Activated CD4-positive, alpha-beta T cell treated with anti-CD3 and anti-CD28 coated beads for 36 hours (primary cell): ENCODE measurements at regions not wholly inside any gene's neighbourhood (a gene's known extent, or its start where the extent isn't known, plus 50 kb on each side); places are given as distances from the start of the nearest gene placed in this dataset.

Experiments used
- ATAC-seq: fragments of 200-7000 bp; cut with Tn5 transposase; one replicate; pipeline ENCODE4 v1.10.0; 2021; ENCODE audit warnings: mild to moderate bottlenecking, moderate library complexity
- CTCF ChIA-PET: fragments of 350-600 bp; sonication (Branson Sonifier 250); formaldehyde crosslinking; loops from one replicate; lab custom pipeline; 2021; ENCODE audit warnings: antibody characterized with exemption; lab: Charles Lee
- POLR2A ChIA-PET: fragments of 350-600 bp; sonication (Branson Sonifier 250); formaldehyde crosslinking; loops from one replicate; lab custom pipeline; 2021; ENCODE audit warnings: antibody characterized with exemption, inconsistent platforms; lab: Charles Lee
- DNase-seq: peaks from one replicate; pipeline ENCODE4 v3.0.0-alpha.2; 2020
- H3K27ac Mint-ChIP-seq: one replicate; pipeline ENCODE4 v1.8.0; 2021; ENCODE audit warnings: mixed read lengths
- H3K27me3 Mint-ChIP-seq: one replicate; pipeline ENCODE4 v1.8.0; 2021; ENCODE audit warnings: mixed read lengths
- H3K36me3 Mint-ChIP-seq: one replicate; pipeline ENCODE4 v1.8.0; 2021; ENCODE audit warnings: low read depth, mixed read lengths
- H3K4me1 Mint-ChIP-seq: one replicate; pipeline ENCODE4 v1.8.0; 2021; ENCODE audit warnings: mixed read lengths
- H3K4me3 Mint-ChIP-seq: one replicate; pipeline ENCODE4 v1.8.0; 2021; ENCODE audit warnings: mild to moderate bottlenecking, moderate library complexity, mixed read lengths
- H3K9me3 Mint-ChIP-seq: one replicate; pipeline ENCODE4 v1.8.0; 2021; ENCODE audit warnings: low read depth, mixed read lengths
- intact Hi-C, 2 experiments: fragments of 100-400 bp; cut with DNase I in 1 of 2; cut with micrococcal nuclease in 1 of 2; formaldehyde crosslinking; loops; one replicate each; pipeline versions ENCODE4 v1.14.2 to v1.15.1; 2022 to 2024; cut with DNase I, micrococcal nuclease

- Mint-ChIP-seq H3K9me3 (no peaks in the 10 kb centered on the region), H3K36me3 (no peaks in the 10 kb centered on the region), H3K4me1 (no peaks in the 10 kb centered on the region), H3K27ac (no peak overlapping the region), H3K4me3 (no peak overlapping the region), H3K27me3 (no peaks in the 10 kb centered on the region)
- DNase-seq = no peak
- POLR2A ChIA-PET = no interaction called here
- ATAC-seq = no peak
- CTCF ChIA-PET = no interaction called here
- intact Hi-C loops = no loop called here
Measured at GRCh38 chr3:81932681-81933080, 171.2 kb upstream of the GBE1 start.

DNA sequence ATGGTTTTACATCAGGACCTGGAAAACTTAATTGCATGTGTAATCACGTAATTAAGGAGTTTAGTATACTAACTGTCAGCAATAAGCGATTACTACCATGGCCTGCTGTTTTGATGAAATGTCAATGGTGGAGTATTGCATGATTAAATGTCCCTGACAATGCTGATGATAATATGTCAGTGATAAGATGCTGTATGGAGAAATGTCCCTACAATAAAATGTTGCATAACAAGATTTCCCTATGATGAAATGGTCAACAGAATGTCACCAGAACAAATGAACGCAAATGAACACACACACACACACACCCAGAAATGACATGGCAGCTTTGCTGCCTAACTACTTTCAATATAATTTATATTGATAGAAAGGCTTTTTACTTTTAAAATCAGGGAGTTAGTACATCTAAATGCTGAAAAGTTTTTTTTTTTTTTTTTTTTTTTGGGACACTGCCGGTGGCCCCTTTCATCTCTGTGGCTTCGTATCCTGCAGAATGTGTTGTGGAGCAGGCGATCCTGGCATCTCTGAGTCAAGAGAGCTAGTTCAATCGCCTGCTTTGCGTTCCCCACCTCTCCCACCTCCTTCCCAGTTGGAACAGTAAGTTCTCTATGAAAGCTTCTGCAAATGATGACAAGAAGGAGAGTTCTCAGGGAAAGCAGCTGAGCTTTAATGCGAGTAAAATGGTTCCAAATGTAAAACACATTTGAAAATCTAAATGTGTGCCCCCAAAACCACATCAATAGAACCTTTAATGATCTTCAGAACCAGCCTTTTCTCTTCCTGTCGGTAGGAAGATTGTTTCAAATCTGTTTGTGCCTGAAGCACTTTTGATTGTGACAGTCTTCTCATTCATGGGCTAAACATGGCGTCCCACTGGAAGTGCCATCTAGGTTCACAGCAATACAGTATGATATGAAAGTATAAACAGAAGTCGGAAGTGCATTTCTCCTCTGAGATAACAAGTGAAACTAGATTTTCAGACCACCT, 170.1 kb upstream of the GBE1 start:
- intact Hi-C loops = no loop called here
- H3K36me3 Mint-ChIP-seq = no peaks in the 10 kb centered on the region
- no peaks in the 10 kb centered on the region for H3K27me3 Mint-ChIP-seq
- no peak for ATAC-seq
- POLR2A ChIA-PET = no interaction called here
- CTCF ChIA-PET = no interaction called here
- H3K27ac Mint-ChIP-seq = no peak overlapping the region
- DNase-seq = no peak
- H3K4me3 Mint-ChIP-seq = no peak overlapping the region
- H3K4me1 Mint-ChIP-seq = no peaks in the 10 kb centered on the region
- H3K9me3 Mint-ChIP-seq = no peaks in the 10 kb centered on the region

DNA sequence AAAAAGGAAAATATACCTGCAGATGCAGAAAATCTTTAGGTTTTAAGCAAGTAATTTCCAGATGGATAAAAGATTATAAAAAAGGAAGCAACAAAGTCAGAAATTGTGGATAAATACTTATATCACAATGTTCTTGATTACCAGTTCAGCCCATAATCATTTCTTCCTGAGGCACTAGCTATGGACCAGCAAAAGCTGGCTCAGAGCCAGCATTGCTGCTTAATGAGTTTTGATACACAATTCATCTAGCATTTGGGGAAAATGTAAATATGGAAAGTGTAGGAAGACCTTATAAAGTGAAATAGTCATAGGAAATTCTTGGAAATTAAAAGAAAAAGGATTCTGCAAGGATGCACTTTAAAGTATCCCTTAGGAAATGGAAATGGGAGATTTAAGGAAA, 168.3 kb upstream of the GBE1 start:
- Mint-ChIP-seq H3K27ac (no peak overlapping the region), H3K4me1 (no peaks in the 10 kb centered on the region), H3K4me3 (no peak overlapping the region), H3K36me3 (no peaks in the 10 kb centered on the region), H3K27me3 (peaks cover 2% of the 10 kb centered on the region), H3K9me3 (no peaks in the 10 kb centered on the region)
- ATAC-seq (no peak), DNase-seq (no peak)
- ChIA-PET CTCF (no interaction called here), POLR2A (no interaction called here)
- intact Hi-C loops = no loop called here

GRCh38 chr3:81927811-81928210, 166.4 kb upstream of the GBE1 start:
- DNase-seq (no peak), ATAC-seq (no peak)
- Mint-ChIP-seq H3K27me3 (peaks cover 3% of the 10 kb centered on the region), H3K27ac (no peak overlapping the region), H3K36me3 (no peaks in the 10 kb centered on the region), H3K9me3 (no peaks in the 10 kb centered on the region), H3K4me1 (no peaks in the 10 kb centered on the region), H3K4me3 (no peak overlapping the region)
- intact Hi-C loops = no loop called here
- CTCF ChIA-PET = interaction anchor here (1.5 kb wide), 1 partner anchor 17 kb away, joined by 10 read pairs; no protein-coding TSS in a partner anchor
- POLR2A ChIA-PET = no interaction called here

DNA sequence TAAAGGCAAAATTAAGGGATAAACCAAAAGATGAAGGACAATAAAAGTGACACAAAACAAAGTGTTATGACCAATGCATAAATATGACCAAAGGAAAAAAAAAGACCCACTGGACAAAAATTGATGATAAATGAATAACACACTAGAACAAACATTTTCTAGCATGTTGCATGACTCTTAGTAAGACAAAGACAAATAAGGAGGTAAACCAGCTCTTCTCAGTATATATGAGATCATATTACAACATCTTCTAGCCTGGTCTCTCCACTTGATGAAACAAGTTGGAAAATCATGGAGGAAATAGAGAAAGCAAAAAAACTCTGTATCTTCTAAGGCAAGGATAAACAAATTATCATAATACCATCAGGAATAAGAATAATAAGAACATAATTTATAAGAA, 163.9 kb upstream of the GBE1 start:
- Mint-ChIP-seq H3K27ac (no peak overlapping the region), H3K4me3 (no peak overlapping the region), H3K27me3 (peaks cover 5% of the 10 kb centered on the region), H3K36me3 (no peaks in the 10 kb centered on the region), H3K9me3 (no peaks in the 10 kb centered on the region), H3K4me1 (no peaks in the 10 kb centered on the region)
- intact Hi-C loops = no loop called here
- ChIA-PET CTCF (no interaction called here), POLR2A (no interaction called here)
- no peak for ATAC-seq
- DNase-seq = no peak

- Mint-ChIP-seq H3K4me1 (no peaks in the 10 kb centered on the region), H3K4me3 (no peak overlapping the region), H3K27me3 (peaks cover 7% of the 10 kb centered on the region), H3K9me3 (no peaks in the 10 kb centered on the region), H3K36me3 (no peaks in the 10 kb centered on the region), H3K27ac (no peak overlapping the region)
- ATAC-seq = no peak
- no peak for DNase-seq
- intact Hi-C loops = no loop called here
- POLR2A ChIA-PET = no interaction called here
- CTCF ChIA-PET = interaction anchor here (1.0 kb wide), 1 partner anchor 8 kb away, joined by 3 read pairs; no protein-coding TSS in a partner anchor
Measured at GRCh38 chr3:81923038-81923437, 161.6 kb upstream of the GBE1 start.

DNA sequence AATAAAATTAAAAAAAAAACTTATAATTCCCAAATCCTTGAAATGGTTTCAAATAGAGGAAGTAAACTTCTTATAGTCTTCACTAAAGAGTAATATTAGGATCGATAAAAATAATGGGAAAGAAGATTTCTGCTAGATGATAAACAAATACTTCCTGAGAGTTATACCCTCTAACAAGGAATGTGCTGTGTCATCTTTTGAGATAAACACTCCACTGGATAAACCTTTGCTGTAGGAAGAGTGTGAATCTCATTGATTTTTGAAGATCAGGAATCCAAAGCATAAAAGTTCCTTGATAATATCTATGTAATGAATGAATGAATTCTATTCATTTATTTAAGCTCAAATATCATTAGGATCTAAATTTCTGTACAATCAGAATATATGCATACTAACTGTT, 161.0 kb upstream of the GBE1 start:
- intact Hi-C loops = no loop called here
- CTCF ChIA-PET = interaction anchor here (0.5 to 0.6 kb wide), 2 partner anchors 9 to 25 kb away, joined by 3 to 5 read pairs; no protein-coding TSS in a partner anchor
- H3K27ac Mint-ChIP-seq = no peak overlapping the region
- no peaks in the 10 kb centered on the region for H3K4me1 Mint-ChIP-seq
- no peaks in the 10 kb centered on the region for H3K36me3 Mint-ChIP-seq
- H3K9me3 Mint-ChIP-seq = no peaks in the 10 kb centered on the region
- no peak overlapping the region for H3K4me3 Mint-ChIP-seq
- H3K27me3 Mint-ChIP-seq = peaks cover 7% of the 10 kb centered on the region
- ATAC-seq (no peak), DNase-seq (no peak)
- POLR2A ChIA-PET = no interaction called here

DNA sequence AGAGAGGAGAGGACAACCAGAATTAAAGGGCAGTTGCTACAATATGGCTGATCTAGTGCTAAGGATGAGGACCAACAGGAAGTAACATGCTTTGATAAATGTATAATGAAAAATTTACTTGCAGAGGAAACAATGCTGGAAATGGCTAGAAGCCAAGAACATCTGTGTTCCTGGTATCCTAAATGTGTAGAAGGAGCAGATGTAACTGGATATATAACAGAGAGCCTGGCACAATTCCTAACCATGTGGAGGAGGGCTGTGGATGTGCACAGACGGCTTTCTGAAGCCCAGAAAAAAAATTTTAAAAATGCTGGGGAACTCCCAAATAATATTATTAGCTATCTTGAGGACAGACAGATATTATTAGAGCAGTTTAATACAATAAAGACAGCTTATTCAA, 159.4 kb upstream of the GBE1 start:
- peaks cover 7% of the 10 kb centered on the region for H3K27me3 Mint-ChIP-seq
- DNase-seq (no peak), ATAC-seq (no peak)
- no peaks in the 10 kb centered on the region for H3K9me3 Mint-ChIP-seq
- H3K27ac Mint-ChIP-seq = no peak overlapping the region
- POLR2A ChIA-PET = no interaction called here
- H3K36me3 Mint-ChIP-seq = no peaks in the 10 kb centered on the region
- no peaks in the 10 kb centered on the region for H3K4me1 Mint-ChIP-seq
- H3K4me3 Mint-ChIP-seq = no peak overlapping the region
- CTCF ChIA-PET = interaction anchor here (4.5 kb wide), 1 partner anchor 11 kb away, joined by 16 read pairs; no protein-coding TSS in a partner anchor
- intact Hi-C loops = no loop called here

DNA sequence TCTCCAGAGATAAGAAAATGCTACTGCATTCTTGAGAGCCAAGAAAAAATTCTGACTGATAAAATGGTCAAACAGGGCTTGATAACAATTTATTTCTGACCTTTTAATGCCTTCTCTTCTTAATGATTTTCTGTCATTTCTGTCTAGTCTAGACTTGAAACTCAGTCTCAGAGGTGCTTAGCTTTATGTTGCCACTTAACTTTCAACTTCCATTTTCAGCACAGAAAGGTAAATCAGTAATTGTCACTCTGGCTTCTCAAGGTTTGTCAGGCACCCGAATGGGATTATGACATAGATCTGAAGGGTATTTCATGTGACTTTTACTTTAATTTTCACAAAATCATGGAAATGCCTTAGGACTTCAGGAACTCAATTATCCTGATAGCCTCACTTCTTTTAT, 155.4 kb upstream of the GBE1 start:
- intact Hi-C loops = no loop called here
- ChIA-PET POLR2A (no interaction called here), CTCF (no interaction called here)
- H3K36me3 Mint-ChIP-seq = no peaks in the 10 kb centered on the region
- ATAC-seq (no peak), DNase-seq (no peak)
- H3K4me3 Mint-ChIP-seq = no peak overlapping the region
- H3K27ac Mint-ChIP-seq = no peak overlapping the region
- H3K27me3 Mint-ChIP-seq = peaks cover 4% of the 10 kb centered on the region
- H3K4me1 Mint-ChIP-seq = no peaks in the 10 kb centered on the region
- H3K9me3 Mint-ChIP-seq = no peaks in the 10 kb centered on the region

GRCh38 chr3:81913886-81914663, 152.6 kb upstream of the GBE1 start:
- Mint-ChIP-seq H3K4me3 (no peak overlapping the region), H3K27me3 (no peaks in the 10 kb centered on the region), H3K27ac (no peak overlapping the region), H3K36me3 (no peaks in the 10 kb centered on the region), H3K9me3 (no peaks in the 10 kb centered on the region), H3K4me1 (no peaks in the 10 kb centered on the region)
- ATAC-seq (no peak), DNase-seq (no peak)
- intact Hi-C loops = loop anchor here in 1 of 2 experiments (5.0 kb wide), 1 partner anchor 218 kb away; no protein-coding TSS in a partner anchor
- CTCF ChIA-PET = interaction anchor here (1.1 to 1.7 kb wide), 2 partner anchors 8 to 9 kb away, joined by 3 to 5 read pairs; no protein-coding TSS in a partner anchor
- POLR2A ChIA-PET = no interaction called here

DNA sequence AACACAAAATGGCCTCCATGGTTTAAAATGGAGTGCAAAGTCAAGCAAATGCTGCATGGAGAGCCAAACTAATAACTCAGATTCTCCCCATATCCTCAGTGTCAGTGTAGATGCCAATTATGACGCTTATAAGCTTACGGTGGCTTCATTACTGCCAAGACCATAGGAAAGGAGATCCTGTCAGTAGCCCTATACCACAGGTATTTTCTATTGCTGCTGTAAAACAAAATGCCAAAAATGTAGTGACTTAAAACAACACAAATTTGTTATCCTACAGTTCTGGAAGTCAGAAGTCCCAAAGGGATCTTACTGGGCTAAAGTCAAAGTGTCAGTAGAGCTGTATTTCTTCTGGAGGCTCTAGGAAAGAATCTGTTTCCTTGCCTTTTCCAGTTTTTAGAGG, 149.8 kb upstream of the GBE1 start:
- no peaks in the 10 kb centered on the region for H3K36me3 Mint-ChIP-seq
- peaks cover 5% of the 10 kb centered on the region for H3K27me3 Mint-ChIP-seq
- no peak overlapping the region for H3K27ac Mint-ChIP-seq
- no peaks in the 10 kb centered on the region for H3K9me3 Mint-ChIP-seq
- intact Hi-C loops = loop anchor here in 1 of 2 experiments (2.0 to 5.0 kb wide), 2 partner anchors 221 to 1612 kb away; no protein-coding TSS in a partner anchor
- no peak overlapping the region for H3K4me3 Mint-ChIP-seq
- H3K4me1 Mint-ChIP-seq = no peaks in the 10 kb centered on the region
- DNase-seq (no peak), ATAC-seq (no peak)
- ChIA-PET CTCF (interaction anchor here (0.8 to 3.6 kb wide), 5 partner anchors 9 to 133 kb away, joined by 3 to 16 read pairs (median 10); no protein-coding TSS in a partner anchor), POLR2A (no interaction called here)
